Body of pancreas (tissue), 4 donors: ENCODE measurements at regions not wholly inside any gene's neighbourhood (a gene's known extent, or its start where the extent isn't known, plus 50 kb on each side); places are given as distances from the start of the nearest gene placed in this dataset.

Source experiments
- CTCF ChIP-seq, 7 experiments: fragments of 450-650 bp in 4 of 7; fragments of 200-600 bp in 3 of 7; sonication (generic) in 3 of 7; IDR thresholded peaks; one replicate each; pipeline ENCODE4 v1.5.1; 2016 to 2019; ENCODE audit warnings: antibody characterized with exemption in 7 of 7
- POLR2A ChIP-seq, 3 donors: fragments of 450-650 bp; IDR thresholded peaks; one replicate each; pipeline ENCODE4 v1.6.1; 2016; ENCODE audit warnings: antibody characterized with exemption in 3 of 3, mild to moderate bottlenecking in 2 of 3

GRCh38 chr6:37081042-37081607, 75.7 kb downstream of the FGD2 start:
- no peak for TF ChIP-seq CTCF (IDR thresholded peaks at IDR 0.05)
- TF ChIP-seq POLR2A (IDR thresholded peaks at IDR 0.05) = no peak
